ENCODE measurements at regions not wholly inside any gene's neighbourhood (a gene's known extent, or its start where the extent isn't known, plus 50 kb on each side); places are given as distances from the start of the nearest gene placed in this dataset.
A peak's percentile ranks its signal among the peaks of the same experiment; 100 is the strongest.

GRCh38 chr1:55848906-55849305 is 633.7 kb upstream of the USP24 start:
- CTCF ChIA-PET: interaction anchor here (1.1 kb wide), 1 partner anchor 9 kb away, joined by 3 read pairs; no protein-coding TSS in a partner anchor
- Histone ChIP-seq H3K4me3 (no peak overlapping the region), H3K27ac (no peak overlapping the region), H3K4me2 (no peak overlapping the region), H3K9me3 (no peaks in the 10 kb centered on the region; the same call in 2 of the 3 replicates), H3K4me1 (0 out of 3 replicates have a peak, but pooled peaks cover 3% of the 10 kb centered on the region)
- ATAC-seq (no peak), FAIRE-seq (no peak), DNase-seq (ENCODE audit: low read depth in 1 of 2, low spot score in 1 of 2) (peak in 1 of 2 experiments; percentile 11)
- WGBS (ENCODE audit: missing lambda C conversion rate): 18% methylated on average over 1 of the region's 1 CpG
- POLR2A ChIA-PET: no interaction called here
- TF ChIP-seq SMC3 (IDR thresholded peaks at IDR 0.05) (0 out of 3 replicates have a peak, but pooled peaks have one; percentile 30), MYC (IDR thresholded peaks at IDR 0.05; ENCODE audit: borderline replicate concordance, low read length) (no peak), JUNB (IDR thresholded peaks at IDR 0.05) (no peak), RAD21 (conservative IDR thresholded peaks at IDR 0.05 in 1 of 2, IDR thresholded peaks at IDR 0.05 in 1 of 2) (0 out of 5 replicates have a peak, but pooled peaks of 1 of the 2 experiments have one; percentile 19), HOXA7 (CRISPR knock-in tag; IDR thresholded peaks at IDR 0.05) (no peak), CHD4 (IDR thresholded peaks at IDR 0.05; ENCODE audit: borderline replicate concordance) (no peak), POLR2AphosphoS2 (conservative IDR thresholded peaks at IDR 0.05; ENCODE audit: low read length) (no peak), CTCF (IDR thresholded peaks at IDR 0.05) (no peak), GATA3 (IDR thresholded peaks at IDR 0.05; ENCODE audit: borderline replicate concordance) (no peak), RFX5 (IDR thresholded peaks at IDR 0.05) (no peak), FOXS1 (CRISPR knock-in tag; IDR thresholded peaks at IDR 0.05) (no peak), HOXB5 (CRISPR knock-in tag; IDR thresholded peaks at IDR 0.05) (no peak)

- CTCF ChIA-PET: no interaction called here
- no peak for FAIRE-seq
- POLR2A ChIA-PET: no interaction called here
Measured at GRCh38 chr1:55846051-55846450, 630.9 kb upstream of the USP24 start.

GRCh38 chr1:55844322-55844721 is 629.2 kb upstream of the USP24 start:
- Histone ChIP-seq H3K27ac (no peak overlapping the region), H3K9me3 (no peaks in the 10 kb centered on the region), H3K4me1 (0 out of 3 replicates have a peak, but pooled peaks cover 3% of the 10 kb centered on the region), H3K4me2 (no peak overlapping the region), H3K4me3 (no peak overlapping the region)
- 78% methylated on average over 1 of the region's 1 CpG for WGBS (ENCODE audit: missing lambda C conversion rate)
- CTCF ChIA-PET: no interaction called here
- POLR2A ChIA-PET: no interaction called here
- ATAC-seq (no peak), FAIRE-seq (no peak), DNase-seq (ENCODE audit: low read depth in 1 of 2, low spot score in 1 of 2) (no peak)
- TF ChIP-seq EP300 (IDR thresholded peaks at IDR 0.05): no peak
- TF ChIP-seq NFE2L2 (conservative IDR thresholded peaks at IDR 0.05; ENCODE audit: low read length): no peak
- no peak for TF ChIP-seq JUN (IDR thresholded peaks at IDR 0.05)
- TF ChIP-seq HOXB5 (CRISPR knock-in tag; IDR thresholded peaks at IDR 0.05): no peak
- TF ChIP-seq EHMT2 (IDR thresholded peaks at IDR 0.05; ENCODE audit: low read depth): no peak
- TF ChIP-seq PBX3 (IDR thresholded peaks at IDR 0.05): no peak
- no peak for TF ChIP-seq RARB (CRISPR knock-in tag; IDR thresholded peaks at IDR 0.05)
- no peak for TF ChIP-seq MAZ (IDR thresholded peaks at IDR 0.05; ENCODE audit: borderline replicate concordance, low read depth, low read length)
- no peak for TF ChIP-seq HES2 (IDR thresholded peaks at IDR 0.05)
- no peak for TF ChIP-seq TP53 (CRISPR knock-in tag; IDR thresholded peaks at IDR 0.05)
- no peak for TF ChIP-seq CHD4 (IDR thresholded peaks at IDR 0.05; ENCODE audit: borderline replicate concordance)
- no peak for TF ChIP-seq E2F6 (IDR thresholded peaks at IDR 0.05; ENCODE audit: borderline replicate concordance, low read depth)
- TF ChIP-seq BCL3 (IDR thresholded peaks at IDR 0.05): no peak
- no peak for TF ChIP-seq HEYL (CRISPR knock-in tag; IDR thresholded peaks at IDR 0.05)
- TF ChIP-seq RFX5 (IDR thresholded peaks at IDR 0.05): no peak
- no peak for TF ChIP-seq RNF2 (IDR thresholded peaks at IDR 0.05; ENCODE audit: borderline replicate concordance, low read depth)
- no peak for TF ChIP-seq JUNB (IDR thresholded peaks at IDR 0.05)
- no peak for TF ChIP-seq KDM5A (IDR thresholded peaks at IDR 0.05)

More at GRCh38 chr1:55846051-55846450, 630.9 kb upstream of the USP24 start:
- H3K4me2 ChIP-seq: no peak overlapping the region
- H3K27ac ChIP-seq: no peak overlapping the region
- WGBS (ENCODE audit: missing lambda C conversion rate): 78% methylated on average over 2 of the region's 2 CpGs
- no peak for TF ChIP-seq CHD4 (IDR thresholded peaks at IDR 0.05; ENCODE audit: borderline replicate concordance)
- H3K4me1 ChIP-seq: 0 out of 3 replicates have a peak, but pooled peaks cover 3% of the 10 kb centered on the region
- H3K9me3 ChIP-seq: no peaks in the 10 kb centered on the region
- DNase-seq (ENCODE audit: low read depth in 1 of 2, low spot score in 1 of 2) (no peak), ATAC-seq (no peak)
- no peak overlapping the region for H3K4me3 ChIP-seq
